Bronchial epithelial cell (primary cell): ENCODE measurements at regions not wholly inside any gene's neighbourhood (a gene's known extent, or its start where the extent isn't known, plus 50 kb on each side); places are given as distances from the start of the nearest gene placed in this dataset.
A peak's percentile ranks its signal among the peaks of the same experiment; 100 is the strongest.

ENCODE experiments used
- DNase-seq: peaks from one replicate; pipeline ENCODE4 v3.0.0-alpha.2; 2010; ENCODE audit warnings: low read depth
- FAIRE-seq: peaks from 2 replicates; lab custom pipeline; 2011; peaks lifted over from hg19 to GRCh38; lab: Jason Lieb, UNC
- H3K27me3 ChIP-seq: 2 replicates; pipeline ENCODE4 v1.5.1; 2011; ENCODE audit warnings: low read length; ENCODE audit not compliant: control insufficient read depth, insufficient read depth
- H3K36me3 ChIP-seq: 2 replicates; pipeline ENCODE4 v1.5.1; 2011; ENCODE audit warnings: low read length; ENCODE audit not compliant: control insufficient read depth, insufficient read depth
- H3K4me3 ChIP-seq: 2 replicates; pipeline ENCODE4 v1.5.1; 2011; ENCODE audit warnings: mild to moderate bottlenecking, low read depth, low read length, control low read depth
- CTCF ChIP-seq: IDR thresholded peaks from 2 replicates; pipeline ENCODE4 v1.5.1; 2011; ENCODE audit warnings: mild to moderate bottlenecking, moderate library complexity, low read length, control low read depth, inconsistent platforms; ENCODE audit not compliant: insufficient read depth, severe bottlenecking

- Histone ChIP-seq H3K36me3 (no peaks in the 10 kb centered on the region), H3K4me3 (no peak overlapping the region), H3K27me3 (no peaks in the 10 kb centered on the region)
- no peak for TF ChIP-seq CTCF
- FAIRE-seq (no peak), DNase-seq (no peak)
These were observed 383.3 kb upstream of the RPS23 start for GRCh38 chr5:82661462-82661861.

- no peak for FAIRE-seq
- Histone ChIP-seq H3K36me3 (no peaks in the 10 kb centered on the region), H3K27me3 (no peaks in the 10 kb centered on the region), H3K4me3 (no peak overlapping the region)
- no peak for DNase-seq
- TF ChIP-seq CTCF: no peak
These were observed 381.0 kb upstream of the RPS23 start for GRCh38 chr5:82659115-82659514.

DNA sequence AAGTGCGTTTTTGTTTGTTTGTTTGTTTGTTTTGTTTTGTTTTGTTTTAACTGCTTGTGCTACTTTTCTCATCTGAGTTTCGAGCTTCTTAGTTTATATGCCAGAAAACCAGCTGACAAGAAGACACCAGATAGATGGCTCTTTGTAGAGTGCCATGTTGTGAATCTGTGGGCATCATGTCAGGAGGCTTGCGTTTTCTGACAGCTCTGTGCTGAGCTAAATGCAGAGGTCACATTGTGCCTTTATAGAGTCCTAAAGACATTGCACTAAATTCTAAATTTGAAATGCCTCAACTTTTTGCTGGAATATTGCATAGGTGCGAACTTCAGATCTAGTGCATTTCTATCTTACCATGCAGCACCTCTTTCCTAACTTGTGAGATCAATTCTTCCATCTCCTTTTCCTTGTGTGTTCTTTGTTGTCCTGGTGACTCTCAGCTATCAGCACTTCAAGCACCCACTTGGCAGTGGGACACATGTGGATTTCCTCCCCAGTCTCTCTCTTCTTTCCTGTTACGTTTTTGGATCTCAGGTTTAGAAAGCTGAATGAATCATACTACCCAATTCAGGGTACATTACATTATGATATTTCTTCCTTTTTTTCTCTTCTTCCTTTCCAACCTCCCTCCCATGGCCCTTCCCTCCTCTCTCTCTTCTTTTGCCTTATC, 379.0 kb upstream of the RPS23 start:
- no peak for TF ChIP-seq CTCF

DNA sequence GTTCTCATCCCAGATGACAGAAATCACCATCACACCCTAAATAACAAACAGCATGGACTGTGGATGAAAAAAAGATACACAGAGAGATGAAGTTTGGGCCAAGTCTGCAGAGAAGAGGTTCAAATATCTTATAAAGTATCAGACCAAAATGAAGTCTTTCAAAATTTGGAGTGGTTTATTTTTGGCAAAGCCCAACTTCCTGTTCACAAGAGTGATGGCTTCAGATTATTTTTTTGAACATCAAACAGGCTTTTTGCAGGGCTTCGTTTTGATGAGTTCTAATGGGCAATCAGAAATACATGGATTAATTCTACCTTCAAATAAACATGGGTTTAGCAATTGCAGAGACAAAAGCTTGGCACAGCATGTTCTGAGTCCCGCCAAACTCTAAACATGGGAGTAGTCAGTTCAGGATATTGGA, 378.2 kb upstream of the RPS23 start:
- Histone ChIP-seq H3K4me3 (no peak overlapping the region), H3K27me3 (peaks cover 3% of the 10 kb centered on the region), H3K36me3 (no peaks in the 10 kb centered on the region)
- DNase-seq (no peak), FAIRE-seq (no peak)
- TF ChIP-seq CTCF: no peak

More for the DNA sequence above, 379.0 kb upstream of the RPS23 start:
- Histone ChIP-seq H3K27me3 (peaks cover 3% of the 10 kb centered on the region), H3K4me3 (no peak overlapping the region), H3K36me3 (no peaks in the 10 kb centered on the region)
- FAIRE-seq (peak; percentile 32), DNase-seq (no peak)

GRCh38 chr5:82655078-82655477, 376.9 kb upstream of the RPS23 start:
- FAIRE-seq (peak; percentile 40), DNase-seq (no peak)
- Histone ChIP-seq H3K4me3 (no peak overlapping the region), H3K36me3 (no peaks in the 10 kb centered on the region), H3K27me3 (peaks cover 3% of the 10 kb centered on the region)
- TF ChIP-seq CTCF: no peak

GRCh38 chr5:82649943-82650342, 371.8 kb upstream of the RPS23 start:
- Histone ChIP-seq H3K27me3 (peaks cover 3% of the 10 kb centered on the region), H3K36me3 (no peaks in the 10 kb centered on the region), H3K4me3 (no peak overlapping the region)
- DNase-seq: no peak
- FAIRE-seq: no peak
- TF ChIP-seq CTCF: no peak
